Pancreas (tissue), 10 donors: ENCODE measurements at regions not wholly inside any gene's neighbourhood (a gene's known extent, or its start where the extent isn't known, plus 50 kb on each side); places are given as distances from the start of the nearest gene placed in this dataset.

Experiments used
- ATAC-seq, 4 donors: fragments of 200-7000 bp; cut with Tn5 transposase; one replicate each; pipeline versions ENCODE4 v1.8.0 to v1.9.1; 2020; ENCODE audit warnings: mild to moderate bottlenecking in 4 of 4, moderate library complexity in 4 of 4
- DNase-seq, 6 donors: peaks; one replicate each; pipeline ENCODE4 v3.0.0-alpha.2; 2020
- FAIRE-seq: peaks from 2 replicates; lab custom pipeline; 2012; peaks lifted over from hg19 to GRCh38; lab: Jason Lieb, UNC
- H3K27ac ChIP-seq, 4 donors: fragments of 200-600 bp; sonication (generic); 1 replicate in 3 of 4; 2 replicates in 1 of 4; pipeline versions ENCODE4 v1.5.0 to v1.8.0; 2020
- H3K27me3 ChIP-seq, 4 donors: fragments of 200-600 bp; one replicate each; pipeline ENCODE4 v1.8.0; 2021
- H3K36me3 ChIP-seq, 3 donors: fragments of 200-600 bp; sonication (generic) in 1 of 3; one replicate each; pipeline versions ENCODE4 v1.5.0 to v1.8.0; 2020 to 2021
- H3K4me1 ChIP-seq, 3 donors: fragments of 200-600 bp; one replicate each; pipeline ENCODE4 v1.8.0; 2021
- H3K4me3 ChIP-seq, 4 donors: fragments of 200-600 bp; sonication (generic) in 2 of 4; one replicate each; pipeline versions ENCODE4 v1.5.0 to v1.8.0; 2020 to 2021
- H3K9me3 ChIP-seq, 4 donors: fragments of 200-600 bp; one replicate each; pipeline ENCODE4 v1.8.0; 2021
- WGBS, 2 donors: extraction: QIAGEN DNeasy Blood & Tissue Kit; methylation state at CpG; one replicate each; pipeline ENCODE4 v1.1.7; 2013; 5-methylcytosine and 5-hydroxymethylcytosine counted together
- intact Hi-C, 3 donors: fragments of 100-400 bp; cut with DNase I; formaldehyde crosslinking; loops; one replicate each; pipeline versions ENCODE4 v1.11.1 to v1.14.2; 2022
- TF ChIP-seq, protein P1 (sequence below), 4 donors: fragments of 200-600 bp; sonication (generic) in 3 of 4; IDR thresholded peaks; one replicate each; pipeline versions ENCODE4 v1.5.0 to v1.8.0; 2021; ENCODE audit warnings: antibody characterized with exemption in 4 of 4
- donor health status: healthy with polysubstance abuse.
- donor health status: DM: no; HTN: no; CAD: no; lungs with moderate emphysema.
- donor health status: DM: no; HTN: no; CAD: no.
- donor health status: control.
- donor health status: control.
- donor health status: Bipolar disorder and iron deficiency.
- donor health status: DM: yes; HTN: yes; CAD: no.
- donor health status: DM: no; HTN: no; CAD: no.
- donor health status: DM: no; HTN: no; CAD: no.
- donor health status: DM: yes; HTN: yes; CAD: no.

DNA sequence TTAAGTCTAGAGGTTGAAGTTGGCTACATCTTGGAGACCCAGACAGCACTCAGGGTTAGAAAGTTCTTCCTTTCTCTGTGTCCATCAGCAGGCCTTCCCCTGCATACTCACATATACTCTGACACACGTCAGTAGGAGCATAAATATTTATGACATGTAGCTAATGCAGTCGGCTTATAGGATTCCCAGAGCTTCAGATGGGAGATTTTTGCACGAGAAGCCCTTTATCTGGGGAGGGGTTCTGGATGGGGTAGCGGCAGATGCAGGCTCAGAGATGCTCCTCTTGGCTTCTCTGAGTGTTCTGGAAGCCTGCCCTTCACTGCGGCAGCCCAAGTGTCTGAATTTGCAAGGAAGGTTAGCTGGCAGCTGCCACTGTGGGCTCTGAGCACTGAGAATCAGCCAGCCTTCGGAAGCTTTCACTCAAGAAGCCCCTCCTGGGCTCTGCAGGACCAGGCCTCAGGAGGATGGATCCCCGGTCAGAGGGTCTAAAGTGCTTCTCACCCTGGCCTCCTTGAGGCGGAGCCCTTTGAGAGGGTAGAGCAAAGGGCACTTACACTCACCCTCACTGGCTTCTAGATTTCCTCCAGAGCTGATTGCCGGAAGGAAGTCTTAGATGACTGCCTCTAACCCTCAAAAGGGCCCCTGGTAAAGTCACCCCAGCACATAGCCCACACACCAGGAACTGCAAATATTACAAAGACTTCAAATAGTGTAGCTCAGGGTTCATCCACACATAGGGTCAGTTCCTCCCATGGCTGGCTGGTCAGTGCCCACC, 68.1 kb upstream of the NFASC start:
- H3K4me3 ChIP-seq: no peak overlapping the region
- 71 to 75% methylated on average over 9 of the region's 9 CpGs for WGBS, 2 donors
- intact Hi-C loops: loop anchor here in 1 of 3 donors (10.0 kb wide), 1 partner anchor 238 kb away; no protein-coding TSS in a partner anchor
- DNase-seq (no peak), ATAC-seq (no peak), FAIRE-seq (no peak)
- TF ChIP-seq, protein P1, sequence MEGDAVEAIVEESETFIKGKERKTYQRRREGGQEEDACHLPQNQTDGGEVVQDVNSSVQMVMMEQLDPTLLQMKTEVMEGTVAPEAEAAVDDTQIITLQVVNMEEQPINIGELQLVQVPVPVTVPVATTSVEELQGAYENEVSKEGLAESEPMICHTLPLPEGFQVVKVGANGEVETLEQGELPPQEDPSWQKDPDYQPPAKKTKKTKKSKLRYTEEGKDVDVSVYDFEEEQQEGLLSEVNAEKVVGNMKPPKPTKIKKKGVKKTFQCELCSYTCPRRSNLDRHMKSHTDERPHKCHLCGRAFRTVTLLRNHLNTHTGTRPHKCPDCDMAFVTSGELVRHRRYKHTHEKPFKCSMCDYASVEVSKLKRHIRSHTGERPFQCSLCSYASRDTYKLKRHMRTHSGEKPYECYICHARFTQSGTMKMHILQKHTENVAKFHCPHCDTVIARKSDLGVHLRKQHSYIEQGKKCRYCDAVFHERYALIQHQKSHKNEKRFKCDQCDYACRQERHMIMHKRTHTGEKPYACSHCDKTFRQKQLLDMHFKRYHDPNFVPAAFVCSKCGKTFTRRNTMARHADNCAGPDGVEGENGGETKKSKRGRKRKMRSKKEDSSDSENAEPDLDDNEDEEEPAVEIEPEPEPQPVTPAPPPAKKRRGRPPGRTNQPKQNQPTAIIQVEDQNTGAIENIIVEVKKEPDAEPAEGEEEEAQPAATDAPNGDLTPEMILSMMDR (IDR thresholded peaks at IDR 0.05): no peak
- no peaks in the 10 kb centered on the region for H3K9me3 ChIP-seq
- no peaks in the 10 kb centered on the region for H3K4me1 ChIP-seq
- no peaks in the 10 kb centered on the region for H3K27me3 ChIP-seq
- H3K27ac ChIP-seq: no peak overlapping the region
- no peaks in the 10 kb centered on the region for H3K36me3 ChIP-seq

GRCh38 chr1:204803607-204804006, 67.1 kb upstream of the NFASC start:
- intact Hi-C loops: loop anchor here in 1 of 3 donors (10.0 kb wide), 1 partner anchor 239 kb away; no protein-coding TSS in a partner anchor
- DNase-seq (no peak), FAIRE-seq (no peak), ATAC-seq (no peak)
- H3K9me3 ChIP-seq: no peaks in the 10 kb centered on the region
- H3K27ac ChIP-seq: no peak overlapping the region
- TF ChIP-seq, protein P1 (IDR thresholded peaks at IDR 0.05): no peak
- H3K4me3 ChIP-seq: no peak overlapping the region
- H3K36me3 ChIP-seq: no peaks in the 10 kb centered on the region
- no peaks in the 10 kb centered on the region for H3K4me1 ChIP-seq
- WGBS, 2 donors: 47 to 58% methylated on average over 3 of the region's 3 CpGs
- H3K27me3 ChIP-seq: no peaks in the 10 kb centered on the region

DNA sequence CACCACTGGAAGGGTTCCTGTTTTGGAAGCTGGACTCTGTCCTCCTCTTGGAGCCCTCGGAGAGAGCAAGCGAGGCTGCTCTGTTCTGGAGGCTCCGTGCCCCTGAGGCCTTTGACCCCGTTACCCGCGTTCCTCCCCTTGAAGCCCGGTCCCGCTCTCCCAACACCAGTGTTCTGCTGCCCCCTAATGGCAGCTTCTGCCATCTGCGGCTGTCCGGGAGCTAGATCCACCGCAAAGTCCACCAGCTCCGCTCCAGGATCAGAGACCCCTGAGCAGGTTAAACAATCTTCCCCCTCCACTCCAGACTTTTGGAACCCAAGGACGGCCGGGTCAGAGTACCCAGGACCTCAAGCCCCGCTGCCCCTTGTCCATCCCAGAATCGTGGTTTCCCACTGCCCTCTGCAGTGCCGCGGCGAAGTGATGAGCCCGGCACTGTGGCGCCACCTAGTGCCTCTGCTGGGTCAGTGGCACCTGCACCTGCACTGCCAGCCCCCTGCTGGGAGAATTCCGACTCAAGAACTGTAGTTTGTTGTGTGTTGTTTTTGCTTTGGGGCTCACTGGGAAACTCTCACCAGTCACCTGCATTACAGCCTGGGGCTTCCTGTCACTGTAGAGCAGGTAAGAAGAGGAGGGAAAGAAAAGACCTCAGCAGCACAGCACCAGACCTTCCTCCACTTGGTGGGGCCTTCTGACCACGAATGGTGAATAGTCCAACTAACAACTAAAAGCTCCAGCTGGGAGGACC, 63.5 kb upstream of the NFASC start:
- 3 to 4% methylated on average over 23 of the region's 23 CpGs for WGBS, 2 donors
- H3K4me1 ChIP-seq: no peaks in the 10 kb centered on the region
- no peaks in the 10 kb centered on the region for H3K9me3 ChIP-seq
- FAIRE-seq (no peak), DNase-seq (peak; percentile 67 to 90 (median 86)), ATAC-seq (peak; percentile 98 to 99 (median 98))
- intact Hi-C loops: loop anchor here in 1 of 3 donors (5.0 to 10.0 kb wide), 2 partner anchors 135 to 242 kb away; no protein-coding TSS in a partner anchor
- TF ChIP-seq, protein P1 (IDR thresholded peaks at IDR 0.05): peak; percentile 90 to 98 (median 98)
- H3K27ac ChIP-seq: no peak overlapping the region
- no peaks in the 10 kb centered on the region for H3K36me3 ChIP-seq
- peak overlapping the region in 2 of 4 donors; percentile 33 to 43 for H3K4me3 ChIP-seq
- no peaks in the 10 kb centered on the region for H3K27me3 ChIP-seq

GRCh38 chr1:204809488-204809887, 61.2 kb upstream of the NFASC start:
- ATAC-seq (no peak), FAIRE-seq (no peak), DNase-seq (no peak)
- Histone ChIP-seq H3K9me3 (no peaks in the 10 kb centered on the region), H3K4me1 (no peaks in the 10 kb centered on the region), H3K27me3 (no peaks in the 10 kb centered on the region), H3K27ac (no peak overlapping the region), H3K4me3 (no peak overlapping the region), H3K36me3 (no peaks in the 10 kb centered on the region)
- WGBS, 2 donors: 74 to 76% methylated on average over 1 of the region's 1 CpG
- TF ChIP-seq, protein P1 (IDR thresholded peaks at IDR 0.05): no peak
- intact Hi-C loops: loop anchor here in 1 of 3 donors (5.0 to 10.0 kb wide), 2 partner anchors 133 to 245 kb away; no protein-coding TSS in a partner anchor
